Uterus (tissue), 3 donors: ENCODE measurements at regions not wholly inside any gene's neighbourhood (a gene's known extent, or its start where the extent isn't known, plus 50 kb on each side); places are given as distances from the start of the nearest gene placed in this dataset.
A peak's percentile ranks its signal among the peaks of the same experiment; 100 is the strongest.

Experiments used
- DNase-seq, 2 donors: peaks; one replicate each; pipeline ENCODE4 v3.0.0-alpha.2; 2019 to 2020
- H3K27ac ChIP-seq, 2 donors: fragments of 200-600 bp; sonication (generic); 1 replicate in 1 of 2; 2 replicates in 1 of 2; pipeline ENCODE4 v1.5.1; 2016 to 2018
- H3K27me3 ChIP-seq, 2 donors: fragments of 200-600 bp; sonication (generic); one replicate each; pipeline ENCODE4 v1.5.1; 2018 to 2019; ENCODE audit warnings: control low read depth in 1 of 2
- H3K36me3 ChIP-seq, 2 donors: fragments of 200-600 bp; sonication (generic); one replicate each; pipeline ENCODE4 v1.5.1; 2019; ENCODE audit warnings: control low read depth in 1 of 2
- H3K4me1 ChIP-seq, 2 donors: fragments of 200-600 bp; sonication (generic); one replicate each; pipeline ENCODE4 v1.5.1; 2018 to 2019; ENCODE audit warnings: control low read depth in 1 of 2
- H3K4me3 ChIP-seq, 2 donors: fragments of 200-600 bp; sonication (generic); 1 replicate in 1 of 2; 2 replicates in 1 of 2; pipeline ENCODE4 v1.5.1; 2018 to 2019; ENCODE audit warnings: mild to moderate bottlenecking in 1 of 2
- H3K9me3 ChIP-seq, 2 donors: fragments of 200-600 bp; sonication (generic); one replicate each; pipeline ENCODE4 v1.5.1; 2019; ENCODE audit warnings: control low read depth in 1 of 2
- POLR2A ChIP-seq, 2 donors: fragments of 450-650 bp; IDR thresholded peaks; one replicate each; pipeline ENCODE4 v1.6.1; 2016; ENCODE audit warnings: antibody characterized with exemption in 2 of 2, mild to moderate bottlenecking in 1 of 2, moderate library complexity in 1 of 2
- intact Hi-C: fragments of 100-400 bp; cut with DNase I; formaldehyde crosslinking; loops from one replicate; pipeline ENCODE4 v1.15.1; 2023; ENCODE audit warnings: low total_unique reads
- TF ChIP-seq, protein P1 (sequence below), 4 experiments: fragments of 200-600 bp in 2 of 4; fragments of 450-650 bp in 2 of 4; sonication (generic) in 2 of 4; IDR thresholded peaks; one replicate each; pipeline ENCODE4 v1.5.1; 2016 to 2019; ENCODE audit warnings: antibody characterized with exemption in 4 of 4, mild to moderate bottlenecking in 2 of 4, moderate library complexity in 1 of 4
- donor health status: DM: yes; HTN: yes; CAD: no.

- no peak for DNase-seq
- Histone ChIP-seq H3K4me1 (no peaks in the 10 kb centered on the region), H3K4me3 (no peak overlapping the region), H3K36me3 (no peaks in the 10 kb centered on the region), H3K27ac (no peak overlapping the region), H3K27me3 (no peaks in the 10 kb centered on the region), H3K9me3 (no peaks in the 10 kb centered on the region)
- intact Hi-C loops, result no loop called here
- no peak for TF ChIP-seq POLR2A (IDR thresholded peaks at IDR 0.05)
- TF ChIP-seq, protein P1, sequence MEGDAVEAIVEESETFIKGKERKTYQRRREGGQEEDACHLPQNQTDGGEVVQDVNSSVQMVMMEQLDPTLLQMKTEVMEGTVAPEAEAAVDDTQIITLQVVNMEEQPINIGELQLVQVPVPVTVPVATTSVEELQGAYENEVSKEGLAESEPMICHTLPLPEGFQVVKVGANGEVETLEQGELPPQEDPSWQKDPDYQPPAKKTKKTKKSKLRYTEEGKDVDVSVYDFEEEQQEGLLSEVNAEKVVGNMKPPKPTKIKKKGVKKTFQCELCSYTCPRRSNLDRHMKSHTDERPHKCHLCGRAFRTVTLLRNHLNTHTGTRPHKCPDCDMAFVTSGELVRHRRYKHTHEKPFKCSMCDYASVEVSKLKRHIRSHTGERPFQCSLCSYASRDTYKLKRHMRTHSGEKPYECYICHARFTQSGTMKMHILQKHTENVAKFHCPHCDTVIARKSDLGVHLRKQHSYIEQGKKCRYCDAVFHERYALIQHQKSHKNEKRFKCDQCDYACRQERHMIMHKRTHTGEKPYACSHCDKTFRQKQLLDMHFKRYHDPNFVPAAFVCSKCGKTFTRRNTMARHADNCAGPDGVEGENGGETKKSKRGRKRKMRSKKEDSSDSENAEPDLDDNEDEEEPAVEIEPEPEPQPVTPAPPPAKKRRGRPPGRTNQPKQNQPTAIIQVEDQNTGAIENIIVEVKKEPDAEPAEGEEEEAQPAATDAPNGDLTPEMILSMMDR (IDR thresholded peaks at IDR 0.05), result no peak
Measured at GRCh38 chr3:152100491-152101132, 168.1 kb upstream of the MBNL1 start.

DNA sequence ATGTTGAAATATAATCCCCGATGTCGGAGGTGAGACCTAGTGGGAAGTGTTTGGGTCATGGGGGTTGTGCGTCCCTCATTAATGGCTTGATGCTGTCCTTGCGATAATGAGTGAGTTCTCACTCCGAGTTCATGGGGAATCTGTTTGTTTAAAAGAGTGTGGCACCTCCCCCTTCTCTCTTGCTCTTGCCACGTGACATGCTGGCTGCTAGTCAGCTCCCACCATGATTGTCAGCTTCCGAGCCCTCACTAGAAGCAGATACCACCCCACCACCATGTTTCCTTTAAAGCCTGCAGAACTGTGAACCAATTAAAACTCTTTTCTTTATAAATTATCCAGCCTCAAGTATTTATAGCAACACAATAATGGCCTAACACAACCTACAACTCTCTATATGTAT, 166.3 kb upstream of the MBNL1 start:
- H3K27me3 ChIP-seq, result no peaks in the 10 kb centered on the region

DNA sequence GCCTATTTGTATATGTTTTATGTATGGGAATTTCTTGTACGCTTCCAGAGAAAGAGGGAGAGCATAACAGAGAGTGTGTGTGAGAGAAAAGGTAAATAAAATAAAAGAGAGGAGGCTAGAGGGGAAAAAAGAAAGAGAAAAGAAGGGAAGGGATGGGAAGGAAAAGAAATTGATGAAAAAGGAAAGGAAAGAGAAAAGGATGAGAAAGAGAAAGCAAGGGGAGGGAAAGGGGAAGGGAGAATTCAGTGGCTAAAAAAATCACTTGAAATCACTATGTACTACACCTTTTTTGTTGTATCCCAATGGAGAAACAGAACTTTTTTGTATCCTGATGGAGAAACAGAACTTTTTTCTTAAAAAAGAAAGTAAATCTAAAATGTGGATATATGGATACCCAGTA, 165.5 kb upstream of the MBNL1 start:
- Histone ChIP-seq H3K4me3 (no peak overlapping the region), H3K27me3 (no peaks in the 10 kb centered on the region), H3K4me1 (no peaks in the 10 kb centered on the region), H3K36me3 (no peaks in the 10 kb centered on the region), H3K9me3 (no peaks in the 10 kb centered on the region), H3K27ac (no peak overlapping the region)
- DNase-seq, result no peak
- intact Hi-C loops, result no loop called here
- TF ChIP-seq POLR2A (IDR thresholded peaks at IDR 0.05), result no peak
- TF ChIP-seq, protein P1 (IDR thresholded peaks at IDR 0.05), result no peak

More for the DNA sequence above, 166.3 kb upstream of the MBNL1 start:
- no peaks in the 10 kb centered on the region for H3K36me3 ChIP-seq
- H3K4me3 ChIP-seq, result no peak overlapping the region
- TF ChIP-seq, protein P1 (IDR thresholded peaks at IDR 0.05), result no peak
- TF ChIP-seq POLR2A (IDR thresholded peaks at IDR 0.05), result no peak
- no peaks in the 10 kb centered on the region for H3K4me1 ChIP-seq
- intact Hi-C loops, result no loop called here
- H3K27ac ChIP-seq, result no peak overlapping the region
- no peaks in the 10 kb centered on the region for H3K9me3 ChIP-seq
- DNase-seq, result no peak

- no peak for DNase-seq
- TF ChIP-seq, protein P1 (IDR thresholded peaks at IDR 0.05), result no peak
- TF ChIP-seq POLR2A (IDR thresholded peaks at IDR 0.05), result no peak
- intact Hi-C loops, result no loop called here
- Histone ChIP-seq H3K36me3 (no peaks in the 10 kb centered on the region), H3K27me3 (no peaks in the 10 kb centered on the region), H3K4me1 (no peaks in the 10 kb centered on the region), H3K27ac (peak overlapping the region in 1 of 2 donors; percentile 19), H3K9me3 (no peaks in the 10 kb centered on the region), H3K4me3 (no peak overlapping the region)
Measured at GRCh38 chr3:152104847-152105415, 163.8 kb upstream of the MBNL1 start.

DNA sequence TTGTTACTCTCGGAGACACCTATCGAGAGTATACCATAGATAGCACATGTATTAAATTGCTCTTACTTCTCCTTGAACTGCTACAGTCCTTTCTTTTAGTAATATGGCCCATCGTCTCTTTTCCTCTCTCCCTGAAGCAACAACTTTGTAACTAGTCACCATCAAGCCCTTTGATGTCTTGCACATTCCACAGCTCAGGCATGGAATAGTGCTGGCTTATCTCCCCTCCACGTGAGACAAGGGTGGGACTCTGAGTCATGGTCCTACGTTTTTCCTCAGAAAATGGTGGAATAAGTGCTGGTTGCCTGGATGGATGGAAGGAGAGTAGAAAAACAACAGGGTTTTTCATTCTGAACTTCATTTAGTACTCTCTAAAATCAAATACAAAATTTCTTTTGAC, 163.3 kb upstream of the MBNL1 start:
- Histone ChIP-seq H3K9me3 (no peaks in the 10 kb centered on the region), H3K27ac (no peak overlapping the region), H3K4me1 (no peaks in the 10 kb centered on the region), H3K27me3 (no peaks in the 10 kb centered on the region), H3K36me3 (no peaks in the 10 kb centered on the region), H3K4me3 (no peak overlapping the region)
- intact Hi-C loops, result no loop called here
- TF ChIP-seq, protein P1 (IDR thresholded peaks at IDR 0.05), result no peak
- TF ChIP-seq POLR2A (IDR thresholded peaks at IDR 0.05), result no peak
- DNase-seq, result no peak
